Hematopoietic multipotent progenitor cell (in vitro differentiated cells): ENCODE measurements at regions not wholly inside any gene's neighbourhood (a gene's known extent, or its start where the extent isn't known, plus 50 kb on each side); places are given as distances from the start of the nearest gene placed in this dataset.

ENCODE experiments used
- DNase-seq, 3 donors: peaks; one replicate each; pipeline ENCODE4 v3.0.0-alpha.2; 2011 to 2015; ENCODE audit warnings: low read depth in 2 of 3, low spot score in 2 of 3

GRCh38 chr2:217604527-217605194, 398.1 kb downstream of the TNS1 start:
- no peak for DNase-seq

DNA sequence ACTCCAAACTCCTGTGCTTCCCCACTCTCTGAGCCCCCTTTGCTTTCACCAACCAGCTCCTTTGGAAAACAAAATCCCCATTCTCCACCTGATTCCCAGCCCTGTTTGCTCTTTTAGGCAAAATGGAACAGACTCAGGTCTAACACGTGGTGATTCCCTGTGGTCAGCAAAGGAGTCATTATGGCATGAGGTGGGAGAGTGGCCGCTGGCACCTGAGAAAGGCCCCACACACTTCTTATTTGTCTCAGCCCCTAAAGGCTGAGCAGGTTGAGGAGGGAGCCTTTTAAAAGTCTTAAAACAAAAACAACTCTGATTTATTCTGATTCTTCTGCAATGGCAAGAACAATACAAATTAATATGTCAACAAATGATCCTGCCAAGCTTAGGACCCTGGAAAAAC, 401.2 kb downstream of the TNS1 start:
- DNase-seq = no peak

- DNase-seq = no peak
These were observed 402.9 kb downstream of the TNS1 start for GRCh38 chr2:217599906-217600305.

- DNase-seq = no peak
These were observed 405.1 kb downstream of the TNS1 start for GRCh38 chr2:217597681-217598080.

GRCh38 chr2:217597145-217597544, 405.6 kb downstream of the TNS1 start:
- DNase-seq = no peak

GRCh38 chr2:217593732-217594131, 409.1 kb downstream of the TNS1 start:
- peak in 1 of 3 donors; percentile 33 for DNase-seq

GRCh38 chr2:217588266-217588665, 414.5 kb downstream of the TNS1 start:
- no peak for DNase-seq

DNA sequence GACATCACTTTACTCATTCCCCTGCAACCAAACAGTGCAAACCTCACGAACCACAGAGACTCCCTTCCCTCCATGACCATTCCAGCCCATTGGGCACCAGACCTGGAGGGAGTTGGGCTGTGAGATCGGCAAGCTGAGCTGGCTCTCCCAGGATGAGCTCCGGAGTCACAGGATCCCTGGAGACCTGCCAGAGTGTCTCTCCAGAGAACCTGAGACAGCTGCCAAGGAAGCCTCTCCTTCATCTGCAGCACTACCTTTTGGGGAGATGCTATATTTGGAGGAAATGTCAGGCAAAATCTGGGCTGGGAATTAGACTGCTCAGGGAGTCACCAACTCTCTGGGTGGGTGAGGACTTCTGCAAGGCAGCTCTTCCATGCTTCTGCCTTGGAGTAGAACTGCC, 417.4 kb downstream of the TNS1 start:
- DNase-seq = no peak

DNA sequence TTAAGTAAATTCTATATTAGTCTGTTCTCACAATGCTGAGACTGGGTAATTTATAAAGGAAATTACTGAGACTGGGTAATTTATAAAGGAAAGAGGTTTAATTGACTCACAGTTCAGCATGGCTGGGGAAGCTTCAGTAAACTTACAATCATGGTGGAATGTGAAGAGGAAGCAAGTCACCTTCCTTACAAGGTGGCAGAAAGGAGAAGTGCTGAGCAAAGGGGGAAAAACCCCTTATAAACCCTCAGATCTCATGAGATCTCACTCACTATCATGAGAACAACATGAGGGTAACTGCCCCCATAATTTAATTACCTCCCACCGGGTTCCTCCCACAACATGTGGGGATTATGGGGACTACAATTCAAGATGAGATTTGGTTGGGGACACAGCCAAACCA, 422.4 kb downstream of the TNS1 start:
- DNase-seq = peak in 2 of 3 donors; percentile 32 to 69

DNA sequence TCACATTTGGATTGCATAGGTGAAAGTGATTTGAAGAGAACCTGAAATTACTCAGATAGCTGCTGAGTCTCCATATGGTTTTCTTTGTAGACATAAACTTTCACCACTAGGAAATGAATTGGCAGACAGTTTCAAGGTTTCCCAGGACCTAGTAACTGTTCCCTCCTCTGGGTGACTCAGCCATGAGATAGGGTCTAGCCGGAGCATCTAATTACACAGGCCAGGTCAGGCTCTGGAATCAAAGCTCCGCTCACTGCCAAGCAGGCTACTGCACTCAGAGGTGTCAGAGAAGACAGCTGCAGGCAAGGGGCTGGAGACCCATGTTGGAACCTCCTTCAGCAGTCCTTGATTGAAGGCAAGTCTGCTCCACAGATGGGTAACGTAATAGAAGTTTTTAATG, 429.2 kb downstream of the TNS1 start:
- DNase-seq = no peak

- no peak for DNase-seq
These were observed 432.4 kb downstream of the TNS1 start for GRCh38 chr2:217570394-217570793.

DNA sequence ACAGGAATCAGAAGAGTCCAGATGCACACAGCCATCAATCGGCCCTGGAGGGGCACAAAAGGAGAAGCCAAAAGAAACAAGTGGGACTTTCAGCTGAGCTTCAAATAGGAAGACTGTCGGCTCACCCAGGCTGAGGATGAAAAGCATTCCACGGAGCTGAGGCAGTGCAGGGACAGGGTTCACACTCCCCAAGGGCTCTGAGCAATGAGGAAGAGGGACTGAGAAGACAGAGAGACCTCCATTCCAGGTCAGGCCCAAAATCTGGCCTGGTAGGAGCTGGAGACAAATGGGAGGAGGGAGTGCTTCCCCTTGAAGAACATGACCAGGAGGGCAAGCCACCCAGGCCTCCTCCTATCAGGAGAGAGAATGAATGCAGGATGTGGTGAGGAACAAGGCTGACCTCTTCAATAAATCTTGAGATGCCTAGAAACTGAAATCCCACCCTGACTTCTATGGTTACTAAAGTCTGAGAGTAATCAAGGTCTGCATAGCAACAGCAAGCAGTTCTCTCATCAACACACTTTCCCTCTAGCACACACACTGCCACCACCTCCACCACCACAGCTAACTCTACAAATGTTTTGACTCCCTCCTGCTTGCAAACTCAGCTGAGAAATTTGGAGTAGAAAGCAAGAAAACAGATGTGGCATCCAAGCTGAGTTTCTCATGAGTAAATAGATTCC, 434.4 kb downstream of the TNS1 start:
- no peak for DNase-seq

- DNase-seq = no peak
These were observed 439.2 kb downstream of the TNS1 start for GRCh38 chr2:217563565-217563964.

- no peak for DNase-seq
These were observed 439.8 kb downstream of the TNS1 start for GRCh38 chr2:217562871-217563480.

DNA sequence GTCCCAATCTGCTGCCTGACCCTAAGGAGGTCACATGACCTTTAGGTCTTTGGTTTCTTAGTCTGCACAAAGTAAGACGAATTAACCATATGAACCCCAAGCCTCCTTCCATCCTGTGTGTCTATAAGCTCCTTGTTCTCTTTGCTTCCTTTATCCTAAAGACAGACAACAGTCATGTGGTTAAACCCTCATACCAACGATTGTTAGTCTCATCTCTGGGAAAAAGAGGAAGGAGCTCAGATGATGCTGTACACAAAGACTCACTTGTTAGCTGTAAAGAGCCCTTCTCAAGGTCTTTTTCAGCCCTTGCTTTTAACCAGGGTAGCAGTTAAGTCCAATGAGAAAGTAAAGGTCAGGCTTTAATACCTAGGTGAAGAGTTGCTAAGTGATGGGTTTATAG, 443.7 kb downstream of the TNS1 start:
- peak in 1 of 3 donors; percentile 3 for DNase-seq

GRCh38 chr2:217555081-217555876, 447.5 kb downstream of the TNS1 start:
- no peak for DNase-seq

GRCh38 chr2:217553679-217554078, 449.1 kb downstream of the TNS1 start:
- DNase-seq = no peak

DNA sequence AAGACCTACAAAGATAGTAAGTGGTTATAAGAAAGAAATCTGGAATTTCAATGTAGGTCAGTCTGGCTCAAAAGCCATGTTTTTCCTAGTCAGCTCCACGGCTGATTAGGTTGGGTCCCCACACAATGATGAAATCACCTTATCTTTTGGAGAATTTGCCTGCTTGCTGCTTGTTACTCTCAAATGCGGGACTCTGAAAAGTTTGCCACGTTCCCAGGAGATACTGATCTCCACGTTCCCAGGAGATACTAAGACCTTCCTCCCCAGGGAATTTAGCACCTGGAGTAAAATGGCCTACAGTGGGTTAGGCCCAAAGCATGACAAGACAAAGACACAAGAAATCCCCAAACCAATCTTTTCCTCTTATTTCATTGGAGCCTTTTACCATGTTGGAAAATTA, 449.6 kb downstream of the TNS1 start:
- DNase-seq = no peak

- DNase-seq = no peak
These were observed 450.7 kb downstream of the TNS1 start for GRCh38 chr2:217552081-217552480.

- no peak for DNase-seq
These were observed 451.4 kb downstream of the TNS1 start for GRCh38 chr2:217551252-217551899.

DNA sequence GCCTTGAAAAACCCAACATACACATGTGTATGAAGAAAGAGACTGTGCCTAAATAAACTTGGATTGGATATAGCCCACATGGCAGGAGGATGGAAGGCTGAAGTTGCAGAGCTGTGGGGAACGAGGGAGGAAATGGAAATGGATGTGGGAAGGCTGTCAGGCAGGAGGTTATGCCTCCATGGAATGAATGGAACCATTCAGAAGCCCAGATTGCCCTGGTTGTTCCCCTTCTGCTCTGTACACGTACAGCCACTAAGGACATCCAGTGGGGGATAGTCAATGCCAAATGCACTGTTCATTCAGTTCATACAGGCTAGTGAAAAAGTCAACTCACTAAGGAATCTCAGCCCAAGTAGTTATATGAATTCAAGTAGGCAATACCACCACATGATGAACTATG, 463.7 kb downstream of the TNS1 start:
- DNase-seq = no peak
